OCI-LY3 (cell line): ENCODE measurements at regions not wholly inside any gene's neighbourhood (a gene's known extent, or its start where the extent isn't known, plus 50 kb on each side); places are given as distances from the start of the nearest gene placed in this dataset.

Experiments used
- CTCF ChIP-seq: fragments of 200-600, 300-600 bp; sonication (generic); IDR thresholded peaks from 2 replicates; pipeline ENCODE4 v1.5.1; 2014; ENCODE audit warnings: antibody characterized with exemption, low read length, low read depth
- EZH2phosphoT487 ChIP-seq: fragments of 200-600 bp; shearing (Covaris generic); IDR thresholded peaks from 2 replicates; pipeline ENCODE4 v1.6.1; 2018; ENCODE audit warnings: antibody characterized with exemption, mixed run types, low read depth

- TF ChIP-seq CTCF = no peak
- no peak for TF ChIP-seq EZH2phosphoT487
These were observed 1013.7 kb upstream of the GJE1 start for GRCh38 chr6:141118991-141119390.
